B cell (primary cell): ENCODE measurements at regions not wholly inside any gene's neighbourhood (a gene's known extent, or its start where the extent isn't known, plus 50 kb on each side); places are given as distances from the start of the nearest gene placed in this dataset.

Experiments
- EZH2 ChIP-seq: IDR thresholded peaks from 2 replicates; pipeline ENCODE4 v1.6.1; 2012; ENCODE audit warnings: borderline replicate concordance, low read depth, mild to moderate bottlenecking, moderate library complexity, low read length; ENCODE audit not compliant: insufficient read depth, poor library complexity, severe bottlenecking
- TF ChIP-seq, protein P1 (sequence below): fragments of 200-600 bp; IDR thresholded peaks from one replicate; pipeline ENCODE4 v1.8.0; 2022; ENCODE audit warnings: antibody characterized with exemption, mild to moderate bottlenecking

- TF ChIP-seq, protein P1, sequence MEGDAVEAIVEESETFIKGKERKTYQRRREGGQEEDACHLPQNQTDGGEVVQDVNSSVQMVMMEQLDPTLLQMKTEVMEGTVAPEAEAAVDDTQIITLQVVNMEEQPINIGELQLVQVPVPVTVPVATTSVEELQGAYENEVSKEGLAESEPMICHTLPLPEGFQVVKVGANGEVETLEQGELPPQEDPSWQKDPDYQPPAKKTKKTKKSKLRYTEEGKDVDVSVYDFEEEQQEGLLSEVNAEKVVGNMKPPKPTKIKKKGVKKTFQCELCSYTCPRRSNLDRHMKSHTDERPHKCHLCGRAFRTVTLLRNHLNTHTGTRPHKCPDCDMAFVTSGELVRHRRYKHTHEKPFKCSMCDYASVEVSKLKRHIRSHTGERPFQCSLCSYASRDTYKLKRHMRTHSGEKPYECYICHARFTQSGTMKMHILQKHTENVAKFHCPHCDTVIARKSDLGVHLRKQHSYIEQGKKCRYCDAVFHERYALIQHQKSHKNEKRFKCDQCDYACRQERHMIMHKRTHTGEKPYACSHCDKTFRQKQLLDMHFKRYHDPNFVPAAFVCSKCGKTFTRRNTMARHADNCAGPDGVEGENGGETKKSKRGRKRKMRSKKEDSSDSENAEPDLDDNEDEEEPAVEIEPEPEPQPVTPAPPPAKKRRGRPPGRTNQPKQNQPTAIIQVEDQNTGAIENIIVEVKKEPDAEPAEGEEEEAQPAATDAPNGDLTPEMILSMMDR: no peak
- no peak for TF ChIP-seq EZH2
These were observed 577.5 kb downstream of the QKI start for GRCh38 chr6:163992056-163992455.
